Liver (tissue), 7 donors: ENCODE measurements at regions not wholly inside any gene's neighbourhood (a gene's known extent, or its start where the extent isn't known, plus 50 kb on each side); places are given as distances from the start of the nearest gene placed in this dataset.

ENCODE experiments used
- DNase-seq: peaks from one replicate; pipeline ENCODE4 v3.0.0-alpha.2; 2017; ENCODE audit warnings: low spot score
- H3K27ac ChIP-seq, 2 donors: one replicate each; pipeline ENCODE4 v1.7.0; 2013; ENCODE audit warnings: inconsistent platforms in 2 of 2, low read length in 2 of 2, control low read depth in 1 of 2, low read depth in 1 of 2, mild to moderate bottlenecking in 1 of 2
- H3K27me3 ChIP-seq, 4 donors: one replicate each; pipeline versions ENCODE4 v1.6.1 to v1.7.0; 2013; ENCODE audit warnings: low read length in 3 of 4, inconsistent platforms in 1 of 4, mild to moderate bottlenecking in 1 of 4, moderate library complexity in 1 of 4; ENCODE audit not compliant: control insufficient read depth in 4 of 4, insufficient read depth in 4 of 4
- H3K36me3 ChIP-seq, 4 donors: one replicate each; pipeline versions ENCODE4 v1.6.1 to v1.7.0; 2013; ENCODE audit warnings: low read length in 3 of 4, mild to moderate bottlenecking in 3 of 4, low read depth in 1 of 4, moderate library complexity in 1 of 4; ENCODE audit not compliant: control insufficient read depth in 4 of 4, insufficient read depth in 3 of 4
- H3K4me1 ChIP-seq, 4 donors: one replicate each; pipeline versions ENCODE4 v1.6.1 to v1.7.0; 2013; ENCODE audit warnings: low read length in 3 of 4, mild to moderate bottlenecking in 3 of 4, moderate library complexity in 1 of 4; ENCODE audit not compliant: control insufficient read depth in 4 of 4, insufficient read depth in 4 of 4
- H3K4me3 ChIP-seq, 3 donors: one replicate each; pipeline versions ENCODE4 v1.6.1 to v1.7.0; 2013; ENCODE audit warnings: low read length in 3 of 3, control low read depth in 1 of 3, low read depth in 1 of 3, mild to moderate bottlenecking in 1 of 3
- H3K9ac ChIP-seq, 2 donors: one replicate each; pipeline ENCODE4 v1.7.0; 2013; ENCODE audit warnings: low read length in 2 of 2, mild to moderate bottlenecking in 2 of 2, moderate library complexity in 2 of 2, control low read depth in 1 of 2, low read depth in 1 of 2
- H3K9me3 ChIP-seq, 4 donors: one replicate each; pipeline versions ENCODE4 v1.6.1 to v1.7.0; 2013; ENCODE audit warnings: low read length in 3 of 4; ENCODE audit not compliant: control insufficient read depth in 4 of 4
- FOXA2 ChIP-seq: IDR thresholded peaks from 2 replicates; pipeline ENCODE4 v1.6.1; 2016; ENCODE audit warnings: antibody characterized with exemption
- GABPA ChIP-seq, 2 donors: IDR thresholded peaks in 1 of 2; conservative IDR thresholded peaks in 1 of 2; 2 replicates each; pipeline ENCODE4 v1.6.1; 2016; ENCODE audit warnings: antibody characterized with exemption in 2 of 2, mild to moderate bottlenecking in 1 of 2, moderate library complexity in 1 of 2
- HNF4A ChIP-seq, 2 donors: conservative IDR thresholded peaks; 2 replicates each; pipeline ENCODE4 v1.6.1; 2016; ENCODE audit warnings: antibody characterized with exemption in 2 of 2, mild to moderate bottlenecking in 2 of 2
- JUND ChIP-seq, 2 donors: IDR thresholded peaks; 2 replicates each; pipeline ENCODE4 v1.6.1; 2016; ENCODE audit warnings: antibody characterized with exemption in 2 of 2
- MAX ChIP-seq: IDR thresholded peaks from 2 replicates; pipeline ENCODE4 v1.6.1; 2016; ENCODE audit warnings: antibody characterized with exemption
- RAD21 ChIP-seq, 2 donors: IDR thresholded peaks; 2 replicates each; pipeline ENCODE4 v1.6.1; 2016; ENCODE audit warnings: antibody characterized with exemption in 2 of 2, mild to moderate bottlenecking in 2 of 2
- REST ChIP-seq: IDR thresholded peaks from 2 replicates; pipeline ENCODE4 v1.6.1; 2016; ENCODE audit warnings: antibody characterized with exemption, mild to moderate bottlenecking
- RXRA ChIP-seq, 2 donors: IDR thresholded peaks; 2 replicates each; pipeline ENCODE4 v1.6.1; 2017 to 2018; ENCODE audit warnings: antibody characterized with exemption in 2 of 2, mild to moderate bottlenecking in 1 of 2
- SP1 ChIP-seq: IDR thresholded peaks from 2 replicates; pipeline ENCODE4 v1.6.1; 2018; ENCODE audit warnings: antibody characterized with exemption, mild to moderate bottlenecking
- TAF1 ChIP-seq: conservative IDR thresholded peaks from 2 replicates; pipeline ENCODE4 v1.6.1; 2016; ENCODE audit warnings: antibody characterized with exemption, mild to moderate bottlenecking
- WGBS: extraction: QIAGEN DNeasy Blood & Tissue Kit; methylation state at CpG from one replicate; pipeline ENCODE4 v1.1.7; 2013; 5-methylcytosine and 5-hydroxymethylcytosine counted together
- TF ChIP-seq, protein P1 (sequence below): IDR thresholded peaks from 2 replicates; pipeline ENCODE4 v1.6.1; 2016; ENCODE audit warnings: antibody characterized with exemption
- donor health status: healthy.
- donor health status: healthy.
- donor health status: healthy.
- donor health status: healthy.

- WGBS = 97% methylated on average over 2 of the region's 2 CpGs
- DNase-seq = no peak
- no peaks in the 10 kb centered on the region for H3K4me1 ChIP-seq
- H3K27ac ChIP-seq = no peak overlapping the region
- no peaks in the 10 kb centered on the region for H3K27me3 ChIP-seq
- H3K36me3 ChIP-seq = no peaks in the 10 kb centered on the region
- no peak overlapping the region for H3K9ac ChIP-seq
- TF ChIP-seq TAF1 (no peak), SP1 (no peak), GABPA (IDR thresholded peaks at IDR 0.05 in 1 of 2, conservative IDR thresholded peaks at IDR 0.05 in 1 of 2) (no peak), MAX (no peak), RXRA (IDR thresholded peaks at IDR 0.05) (no peak), FOXA2 (no peak)
- no peaks in the 10 kb centered on the region for H3K9me3 ChIP-seq
- no peak overlapping the region for H3K4me3 ChIP-seq
Observed at GRCh38 chr14:100012478-100013327, 52.5 kb upstream of the EVL start.

- Histone ChIP-seq H3K27ac (no peak overlapping the region), H3K27me3 (no peaks in the 10 kb centered on the region), H3K9ac (no peak overlapping the region), H3K4me3 (no peak overlapping the region), H3K36me3 (no peaks in the 10 kb centered on the region), H3K4me1 (peaks cover 0 to 5% (median 3%) of the 10 kb centered on the region in 4 donors), H3K9me3 (no peaks in the 10 kb centered on the region)
- DNase-seq = no peak
- 78% methylated on average over 9 of the region's 9 CpGs for WGBS
- TF ChIP-seq RAD21 (IDR thresholded peaks at IDR 0.05) (no peak), TAF1 (no peak), MAX (no peak), JUND (IDR thresholded peaks at IDR 0.05) (no peak), HNF4A (conservative IDR thresholded peaks at IDR 0.05) (no peak), REST (no peak)
- TF ChIP-seq, protein P1, sequence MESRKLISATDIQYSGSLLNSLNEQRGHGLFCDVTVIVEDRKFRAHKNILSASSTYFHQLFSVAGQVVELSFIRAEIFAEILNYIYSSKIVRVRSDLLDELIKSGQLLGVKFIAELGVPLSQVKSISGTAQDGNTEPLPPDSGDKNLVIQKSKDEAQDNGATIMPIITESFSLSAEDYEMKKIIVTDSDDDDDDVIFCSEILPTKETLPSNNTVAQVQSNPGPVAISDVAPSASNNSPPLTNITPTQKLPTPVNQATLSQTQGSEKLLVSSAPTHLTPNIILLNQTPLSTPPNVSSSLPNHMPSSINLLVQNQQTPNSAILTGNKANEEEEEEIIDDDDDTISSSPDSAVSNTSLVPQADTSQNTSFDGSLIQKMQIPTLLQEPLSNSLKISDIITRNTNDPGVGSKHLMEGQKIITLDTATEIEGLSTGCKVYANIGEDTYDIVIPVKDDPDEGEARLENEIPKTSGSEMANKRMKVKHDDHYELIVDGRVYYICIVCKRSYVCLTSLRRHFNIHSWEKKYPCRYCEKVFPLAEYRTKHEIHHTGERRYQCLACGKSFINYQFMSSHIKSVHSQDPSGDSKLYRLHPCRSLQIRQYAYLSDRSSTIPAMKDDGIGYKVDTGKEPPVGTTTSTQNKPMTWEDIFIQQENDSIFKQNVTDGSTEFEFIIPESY = no peak
Observed at GRCh38 chr14:100015251-100015655, 50.0 kb upstream of the EVL start.
